ENCODE measurements at regions not wholly inside any gene's neighbourhood (a gene's known extent, or its start where the extent isn't known, plus 50 kb on each side); places are given as distances from the start of the nearest gene placed in this dataset.

- intact Hi-C loops (cut with micrococcal nuclease) = no loop called here
- Histone ChIP-seq H2AFZ (ENCODE audit: low read depth, low read length, poor library complexity, severe bottlenecking) (no peak overlapping the region), H3K27ac (ENCODE audit: low read depth, low read length) (no peak overlapping the region), H3K4me3 (replicated peaks in 1 of 2; ENCODE audit: low read depth in 1 of 2, low read length in 2 of 2) (no peak overlapping the region), H3K79me2 (ENCODE audit: insufficient read depth, low read length) (no peaks in the 10 kb centered on the region), H4K20me1 (ENCODE audit: insufficient read depth) (no peaks in the 10 kb centered on the region), H3K36me3 (ENCODE audit: control insufficient read depth in 1 of 2, insufficient read depth in 2 of 2, low read length in 2 of 2) (no peaks in the 10 kb centered on the region), H3K9ac (ENCODE audit: low read length) (no peak overlapping the region), H3K9me3 (ENCODE audit: control insufficient read depth in 1 of 2, insufficient read depth in 1 of 2, low read depth in 1 of 2, low read length in 2 of 2) (no peaks in the 10 kb centered on the region), H3K9me2 (ENCODE audit: insufficient read depth) (no peaks in the 10 kb centered on the region), H3K27me3 (ENCODE audit: insufficient read depth, low read length) (no peaks in the 10 kb centered on the region), H3K4me2 (ENCODE audit: low read length) (no peak overlapping the region), H3K4me1 (ENCODE audit: control insufficient read depth in 1 of 2, insufficient read depth in 2 of 2, low read length in 2 of 2) (no peaks in the 10 kb centered on the region)
- no peak for DNase-seq (ENCODE audit: low read depth, low spot score)
- ChIA-PET RAD21 (ENCODE audit: low non-redundant PET in 1 of 2, low total read pairs in 2 of 2, uncharacterized antibody in 2 of 2, unreplicated experiment in 2 of 2) (no interaction called here), POLR2A (no interaction called here), CTCF (no interaction called here)
- no TSS peak for BruUV-seq (replicated peaks)
- no peak for ATAC-seq
- no peak for TF ChIP-seq CTCF (IDR thresholded peaks at IDR 0.05 in 2 of 3, conservative IDR thresholded peaks at IDR 0.05 in 1 of 3; ENCODE audit: borderline replicate concordance in 1 of 3, insufficient read depth in 1 of 3, low read depth in 2 of 3, low read length in 2 of 3)
- TF ChIP-seq POLR2AphosphoS5 (IDR thresholded peaks at IDR 0.05; ENCODE audit: low read depth, low read length) = no peak
- no peak for TF ChIP-seq ZBTB33 (IDR thresholded peaks at IDR 0.05; ENCODE audit: extremely low read depth, insufficient replicate concordance, low read length)
- no peak for TF ChIP-seq EZH2phosphoT487 (IDR thresholded peaks at IDR 0.05; ENCODE audit: borderline replicate concordance)
- TF ChIP-seq TCF7L2 (IDR thresholded peaks at IDR 0.05; ENCODE audit: borderline replicate concordance, extremely low read depth, insufficient read depth, insufficient read length) = no peak
- TF ChIP-seq ELF1 (IDR thresholded peaks at IDR 0.05; ENCODE audit: borderline replicate concordance, low read depth) = no peak
- no peak for TF ChIP-seq REST (IDR thresholded peaks at IDR 0.05; ENCODE audit: low read depth)
- TF ChIP-seq SRF (IDR thresholded peaks at IDR 0.05; ENCODE audit: low read depth) = no peak
- TF ChIP-seq SIN3A (IDR thresholded peaks at IDR 0.05; ENCODE audit: low read depth) = no peak
Observed at GRCh38 chr1:50266509-50266908, 156.7 kb downstream of the DMRTA2 start.
